ENCODE measurements at regions not wholly inside any gene's neighbourhood (a gene's known extent, or its start where the extent isn't known, plus 50 kb on each side); places are given as distances from the start of the nearest gene placed in this dataset.

DNA sequence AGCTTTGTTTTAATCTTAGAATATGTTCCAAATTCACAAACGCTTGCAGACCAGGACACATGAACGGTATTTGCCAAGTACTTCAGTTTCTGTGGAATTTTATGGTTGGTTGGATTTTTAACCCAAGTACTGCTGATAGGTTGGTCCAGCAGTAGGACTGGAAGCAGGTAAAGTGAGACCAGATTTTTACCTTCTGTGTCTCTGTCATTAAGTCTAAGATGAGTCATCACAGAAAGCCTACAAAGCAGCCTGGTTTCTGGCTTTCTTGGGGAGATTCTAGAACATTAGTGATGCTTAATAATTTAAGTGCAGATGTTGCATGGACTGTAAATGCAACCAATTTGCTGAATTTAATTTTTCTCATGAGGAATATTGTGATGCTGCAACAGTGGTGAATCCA, 100.5 kb downstream of the SCG2 start (continued):
- TF ChIP-seq, protein P1, sequence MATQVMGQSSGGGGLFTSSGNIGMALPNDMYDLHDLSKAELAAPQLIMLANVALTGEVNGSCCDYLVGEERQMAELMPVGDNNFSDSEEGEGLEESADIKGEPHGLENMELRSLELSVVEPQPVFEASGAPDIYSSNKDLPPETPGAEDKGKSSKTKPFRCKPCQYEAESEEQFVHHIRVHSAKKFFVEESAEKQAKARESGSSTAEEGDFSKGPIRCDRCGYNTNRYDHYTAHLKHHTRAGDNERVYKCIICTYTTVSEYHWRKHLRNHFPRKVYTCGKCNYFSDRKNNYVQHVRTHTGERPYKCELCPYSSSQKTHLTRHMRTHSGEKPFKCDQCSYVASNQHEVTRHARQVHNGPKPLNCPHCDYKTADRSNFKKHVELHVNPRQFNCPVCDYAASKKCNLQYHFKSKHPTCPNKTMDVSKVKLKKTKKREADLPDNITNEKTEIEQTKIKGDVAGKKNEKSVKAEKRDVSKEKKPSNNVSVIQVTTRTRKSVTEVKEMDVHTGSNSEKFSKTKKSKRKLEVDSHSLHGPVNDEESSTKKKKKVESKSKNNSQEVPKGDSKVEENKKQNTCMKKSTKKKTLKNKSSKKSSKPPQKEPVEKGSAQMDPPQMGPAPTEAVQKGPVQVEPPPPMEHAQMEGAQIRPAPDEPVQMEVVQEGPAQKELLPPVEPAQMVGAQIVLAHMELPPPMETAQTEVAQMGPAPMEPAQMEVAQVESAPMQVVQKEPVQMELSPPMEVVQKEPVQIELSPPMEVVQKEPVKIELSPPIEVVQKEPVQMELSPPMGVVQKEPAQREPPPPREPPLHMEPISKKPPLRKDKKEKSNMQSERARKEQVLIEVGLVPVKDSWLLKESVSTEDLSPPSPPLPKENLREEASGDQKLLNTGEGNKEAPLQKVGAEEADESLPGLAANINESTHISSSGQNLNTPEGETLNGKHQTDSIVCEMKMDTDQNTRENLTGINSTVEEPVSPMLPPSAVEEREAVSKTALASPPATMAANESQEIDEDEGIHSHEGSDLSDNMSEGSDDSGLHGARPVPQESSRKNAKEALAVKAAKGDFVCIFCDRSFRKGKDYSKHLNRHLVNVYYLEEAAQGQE (IDR thresholded peaks at IDR 0.05) = no peak

DNA sequence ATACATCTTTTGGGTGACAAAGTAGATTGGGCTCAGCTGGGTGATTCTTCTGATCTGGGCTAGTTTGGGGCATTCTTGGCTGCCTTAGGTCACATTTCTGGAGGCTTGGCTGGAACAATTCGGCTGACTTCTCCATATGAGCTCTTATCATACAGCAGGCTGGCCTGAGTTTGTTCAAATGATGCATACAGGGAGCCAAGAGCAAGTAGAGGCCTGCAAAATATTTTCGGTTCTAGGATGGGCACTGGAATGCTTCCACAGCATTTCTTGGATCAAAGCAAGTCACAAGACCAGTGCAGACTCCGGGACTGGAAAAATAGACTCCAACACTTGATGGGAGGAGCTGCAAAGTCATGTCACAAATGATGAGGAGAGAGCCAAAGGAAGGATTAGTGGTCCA, 98.4 kb downstream of the SCG2 start:
- no peak overlapping the region for H3K9ac ChIP-seq (ENCODE audit: low read depth in 1 of 2, low read length in 2 of 2)
- DNase-seq (ENCODE audit: low spot score) = no peak
- no peak overlapping the region for H3K27ac ChIP-seq (ENCODE audit: low read depth in 1 of 2, low read length in 2 of 2)
- 64% methylated on average over 3 of the region's 3 CpGs for WGBS
- no peak for TF ChIP-seq SP1 (IDR thresholded peaks at IDR 0.05)
- TF ChIP-seq, protein P1 (IDR thresholded peaks at IDR 0.05) = no peak
- TF ChIP-seq, protein P2, sequence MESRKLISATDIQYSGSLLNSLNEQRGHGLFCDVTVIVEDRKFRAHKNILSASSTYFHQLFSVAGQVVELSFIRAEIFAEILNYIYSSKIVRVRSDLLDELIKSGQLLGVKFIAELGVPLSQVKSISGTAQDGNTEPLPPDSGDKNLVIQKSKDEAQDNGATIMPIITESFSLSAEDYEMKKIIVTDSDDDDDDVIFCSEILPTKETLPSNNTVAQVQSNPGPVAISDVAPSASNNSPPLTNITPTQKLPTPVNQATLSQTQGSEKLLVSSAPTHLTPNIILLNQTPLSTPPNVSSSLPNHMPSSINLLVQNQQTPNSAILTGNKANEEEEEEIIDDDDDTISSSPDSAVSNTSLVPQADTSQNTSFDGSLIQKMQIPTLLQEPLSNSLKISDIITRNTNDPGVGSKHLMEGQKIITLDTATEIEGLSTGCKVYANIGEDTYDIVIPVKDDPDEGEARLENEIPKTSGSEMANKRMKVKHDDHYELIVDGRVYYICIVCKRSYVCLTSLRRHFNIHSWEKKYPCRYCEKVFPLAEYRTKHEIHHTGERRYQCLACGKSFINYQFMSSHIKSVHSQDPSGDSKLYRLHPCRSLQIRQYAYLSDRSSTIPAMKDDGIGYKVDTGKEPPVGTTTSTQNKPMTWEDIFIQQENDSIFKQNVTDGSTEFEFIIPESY (IDR thresholded peaks at IDR 0.05) = no peak
- TF ChIP-seq TAF1 (conservative IDR thresholded peaks at IDR 0.05) = no peak
- no peak for TF ChIP-seq RAD21 (IDR thresholded peaks at IDR 0.05)
- no peak for TF ChIP-seq RXRA (IDR thresholded peaks at IDR 0.05)
- TF ChIP-seq NR2F2 (IDR thresholded peaks at IDR 0.05) = no peak
- TF ChIP-seq, protein P3, sequence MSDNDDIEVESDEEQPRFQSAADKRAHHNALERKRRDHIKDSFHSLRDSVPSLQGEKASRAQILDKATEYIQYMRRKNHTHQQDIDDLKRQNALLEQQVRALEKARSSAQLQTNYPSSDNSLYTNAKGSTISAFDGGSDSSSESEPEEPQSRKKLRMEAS (IDR thresholded peaks at IDR 0.05) = no peak
- TF ChIP-seq HNF4A (conservative IDR thresholded peaks at IDR 0.05) = no peak
- TF ChIP-seq GABPA (IDR thresholded peaks at IDR 0.05 in 1 of 2, conservative IDR thresholded peaks at IDR 0.05 in 1 of 2) = no peak
- TF ChIP-seq, protein P4, sequence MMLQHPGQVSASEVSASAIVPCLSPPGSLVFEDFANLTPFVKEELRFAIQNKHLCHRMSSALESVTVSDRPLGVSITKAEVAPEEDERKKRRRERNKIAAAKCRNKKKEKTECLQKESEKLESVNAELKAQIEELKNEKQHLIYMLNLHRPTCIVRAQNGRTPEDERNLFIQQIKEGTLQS (IDR thresholded peaks at IDR 0.05) = no peak
- TF ChIP-seq FOXA2 (IDR thresholded peaks at IDR 0.05) = no peak
- TF ChIP-seq, protein P5, sequence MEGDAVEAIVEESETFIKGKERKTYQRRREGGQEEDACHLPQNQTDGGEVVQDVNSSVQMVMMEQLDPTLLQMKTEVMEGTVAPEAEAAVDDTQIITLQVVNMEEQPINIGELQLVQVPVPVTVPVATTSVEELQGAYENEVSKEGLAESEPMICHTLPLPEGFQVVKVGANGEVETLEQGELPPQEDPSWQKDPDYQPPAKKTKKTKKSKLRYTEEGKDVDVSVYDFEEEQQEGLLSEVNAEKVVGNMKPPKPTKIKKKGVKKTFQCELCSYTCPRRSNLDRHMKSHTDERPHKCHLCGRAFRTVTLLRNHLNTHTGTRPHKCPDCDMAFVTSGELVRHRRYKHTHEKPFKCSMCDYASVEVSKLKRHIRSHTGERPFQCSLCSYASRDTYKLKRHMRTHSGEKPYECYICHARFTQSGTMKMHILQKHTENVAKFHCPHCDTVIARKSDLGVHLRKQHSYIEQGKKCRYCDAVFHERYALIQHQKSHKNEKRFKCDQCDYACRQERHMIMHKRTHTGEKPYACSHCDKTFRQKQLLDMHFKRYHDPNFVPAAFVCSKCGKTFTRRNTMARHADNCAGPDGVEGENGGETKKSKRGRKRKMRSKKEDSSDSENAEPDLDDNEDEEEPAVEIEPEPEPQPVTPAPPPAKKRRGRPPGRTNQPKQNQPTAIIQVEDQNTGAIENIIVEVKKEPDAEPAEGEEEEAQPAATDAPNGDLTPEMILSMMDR (IDR thresholded peaks at IDR 0.05; ENCODE audit: low read depth, low read length, missing input control) = no peak
- H3K36me3 ChIP-seq (ENCODE audit: control insufficient read depth in 4 of 4, insufficient read depth in 3 of 4, low read depth in 1 of 4, low read length in 3 of 4) = no peaks in the 10 kb centered on the region
- no peaks in the 10 kb centered on the region for H3K9me3 ChIP-seq (ENCODE audit: control insufficient read depth in 4 of 4, low read length in 3 of 4)
- H3K4me1 ChIP-seq (ENCODE audit: control insufficient read depth in 4 of 4, insufficient read depth in 4 of 4, low read length in 3 of 4) = no peaks in the 10 kb centered on the region
- no peak overlapping the region for H3K4me3 ChIP-seq (ENCODE audit: low read depth in 1 of 3, low read length in 3 of 3)
- peaks cover 0 to 4% (median 0%) of the 10 kb centered on the region in 4 donors for H3K27me3 ChIP-seq (ENCODE audit: control insufficient read depth in 4 of 4, insufficient read depth in 4 of 4, low read length in 3 of 4)

Data from liver (tissue), 8 donors.